Dermis blood vessel endothelial cell (primary cell): ENCODE measurements at regions not wholly inside any gene's neighbourhood (a gene's known extent, or its start where the extent isn't known, plus 50 kb on each side); places are given as distances from the start of the nearest gene placed in this dataset.

Experiments
- DNase-seq: peaks from one replicate; pipeline ENCODE4 v3.0.0; 2010

DNA sequence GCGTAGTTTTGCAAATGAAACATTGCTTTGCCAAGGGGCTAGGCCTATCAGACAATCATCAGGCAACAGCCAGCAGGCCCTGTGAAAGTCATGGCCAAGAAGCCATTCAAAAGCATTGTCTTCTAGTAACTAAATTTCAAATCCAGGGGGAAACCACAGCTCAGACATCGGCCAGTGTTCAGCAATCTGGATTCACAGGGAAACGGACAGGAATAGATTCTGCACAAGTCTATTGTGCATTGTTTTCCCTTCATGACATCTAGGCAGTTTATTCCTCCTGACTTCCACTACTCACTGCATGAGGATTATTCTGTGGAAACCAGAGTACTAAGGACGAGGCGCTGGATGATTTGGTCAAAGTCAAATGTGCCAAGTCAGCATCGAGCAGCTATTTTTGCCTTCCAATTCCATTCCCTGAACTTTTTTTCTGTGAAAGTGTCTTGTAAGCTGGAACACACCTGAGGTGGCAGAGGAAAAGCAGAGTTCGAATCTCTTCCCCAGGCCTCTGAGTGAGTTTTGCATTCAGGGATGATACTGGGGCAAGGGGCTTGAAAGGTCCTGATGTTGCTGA is 75.4 kb downstream of the VCPKMT start:
- peak; percentile 62 for DNase-seq

DNA sequence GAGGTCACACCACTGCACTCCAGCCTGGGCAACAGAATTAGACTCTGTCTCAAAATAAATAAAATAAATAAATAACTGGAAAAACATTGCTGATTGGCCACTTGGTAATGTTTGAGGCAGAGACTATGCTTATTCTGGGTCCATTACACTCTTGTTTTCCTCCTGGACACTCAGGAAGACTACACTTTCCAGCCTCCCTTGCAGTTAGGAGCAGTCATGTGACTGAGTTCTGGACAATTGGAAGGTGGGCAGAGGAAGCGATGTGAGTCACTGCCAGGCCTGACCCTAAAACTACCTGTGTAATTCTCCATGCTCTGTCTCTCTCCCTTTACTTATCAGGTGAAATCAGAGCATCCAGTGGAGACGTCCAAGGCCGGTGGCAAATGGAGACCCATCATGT is 74.4 kb downstream of the VCPKMT start:
- no peak for DNase-seq

DNA sequence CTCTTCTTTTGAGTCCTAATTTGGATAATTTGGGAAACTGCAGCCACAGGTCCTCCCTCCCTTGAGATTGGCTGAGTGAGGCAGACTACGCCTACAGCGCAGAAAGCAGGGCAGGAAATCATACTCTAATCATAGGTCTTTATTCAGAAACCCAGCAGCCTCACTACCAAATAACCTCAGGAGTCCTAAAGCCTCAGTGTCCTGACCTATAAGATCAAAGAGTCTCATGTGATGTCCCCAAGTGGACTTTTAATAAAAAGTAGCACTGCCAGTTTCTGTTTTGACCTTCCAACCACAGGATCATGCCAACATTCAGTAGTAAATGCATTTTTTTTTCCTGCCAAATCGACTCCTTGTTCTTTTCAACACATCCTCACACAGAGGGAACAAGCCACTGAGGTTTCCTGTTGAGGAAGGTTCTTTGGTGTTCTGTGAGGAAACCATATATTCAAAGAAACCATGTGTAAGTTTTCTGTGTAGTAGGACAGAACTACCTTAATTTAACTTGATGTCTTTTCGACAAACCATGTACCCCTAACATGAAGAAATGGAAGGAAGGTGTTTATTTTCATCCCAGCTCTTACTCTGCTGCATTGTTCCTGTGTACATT is 72.2 kb downstream of the VCPKMT start:
- peak; percentile 19 for DNase-seq

DNA sequence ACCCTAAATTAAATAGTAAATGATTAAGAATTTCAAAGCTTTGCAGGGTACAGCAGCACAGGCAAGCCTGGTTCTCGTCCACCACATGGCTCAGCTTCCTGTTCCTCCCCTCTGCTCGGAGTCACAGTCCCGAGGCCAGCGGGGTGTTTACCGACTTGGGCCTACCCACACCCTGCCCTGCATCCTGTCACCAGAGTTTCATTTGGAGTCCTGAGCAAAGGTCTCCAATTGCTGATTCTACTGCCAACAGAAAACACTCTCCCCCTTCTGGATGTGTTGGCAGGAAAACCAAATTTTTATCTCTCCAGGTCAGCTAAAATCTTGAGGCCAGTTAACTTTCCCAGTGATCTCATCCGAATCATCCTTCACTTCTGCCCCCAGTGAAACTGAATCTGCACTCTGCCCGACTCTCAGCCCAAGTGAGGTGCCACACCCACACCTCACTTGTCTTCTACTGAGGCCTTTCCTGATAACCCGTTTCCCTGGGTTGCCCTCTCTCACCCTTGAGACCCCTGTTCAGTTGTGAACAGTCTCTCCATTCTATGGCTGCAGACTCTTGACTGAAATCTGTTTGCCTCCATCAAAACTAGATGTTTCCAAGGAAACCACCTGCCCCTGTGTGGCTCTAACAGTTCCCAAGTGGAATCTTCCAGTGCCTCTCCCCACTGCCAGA is 71.2 kb downstream of the VCPKMT start:
- DNase-seq: peak; percentile 68

DNA sequence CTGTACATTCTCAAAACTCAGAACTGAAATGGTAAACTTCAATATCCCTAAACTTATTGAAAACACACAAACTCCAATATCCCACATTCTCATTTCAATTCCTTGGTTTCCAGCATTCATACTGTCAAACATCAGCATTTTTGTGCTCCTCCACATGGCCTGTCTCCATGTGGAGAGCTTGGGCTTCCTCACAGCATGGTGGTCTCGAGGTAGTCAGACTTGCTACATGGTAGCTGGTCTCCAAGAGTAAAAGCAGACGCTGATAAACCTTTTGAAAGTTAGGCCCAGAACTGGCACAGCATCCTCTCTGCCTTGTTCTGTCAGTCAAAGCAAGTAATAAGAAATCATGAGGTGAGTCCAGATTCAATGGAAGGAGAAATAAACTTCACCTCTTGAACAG is 70.5 kb downstream of the VCPKMT start:
- DNase-seq: no peak

DNA sequence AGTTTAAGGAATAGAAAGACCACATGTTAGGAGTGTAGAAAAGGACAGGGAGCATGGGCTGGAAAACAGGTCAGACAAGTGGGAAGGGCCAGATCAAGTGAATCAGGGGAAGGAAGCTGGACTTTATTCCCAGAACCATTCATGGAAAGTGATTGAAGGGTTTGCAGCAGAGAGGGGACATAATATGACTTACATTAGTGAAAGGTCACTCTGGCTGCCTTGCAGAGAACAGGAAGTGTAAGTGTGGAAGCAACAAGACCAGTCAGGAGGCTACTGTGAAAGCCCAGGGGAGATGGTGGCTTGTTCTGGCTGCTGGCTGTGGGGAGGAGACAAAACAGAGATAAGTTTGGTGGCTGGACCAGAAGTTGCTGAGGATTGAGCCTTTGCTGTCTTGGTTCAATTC is 69.1 kb downstream of the VCPKMT start:
- DNase-seq: peak; percentile 59

DNA sequence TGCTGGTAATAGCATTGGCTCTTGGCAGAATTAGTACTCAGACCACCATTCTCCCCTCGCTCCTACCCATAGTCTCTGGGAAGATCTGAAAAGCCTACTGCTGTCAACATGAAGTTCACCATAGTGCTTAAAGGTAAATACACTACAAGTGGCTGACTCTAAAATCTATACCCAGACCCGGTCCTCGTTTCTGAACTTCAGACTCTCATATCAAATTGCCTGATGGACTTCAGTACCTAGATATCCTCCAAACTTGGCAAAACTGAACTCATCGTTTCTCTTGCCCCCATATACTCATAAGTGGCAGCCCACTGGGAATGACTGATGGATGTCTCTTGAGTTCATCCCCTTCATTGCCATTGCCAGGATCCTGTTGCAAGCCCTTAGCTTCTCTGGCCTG is 67.3 kb downstream of the VCPKMT start:
- DNase-seq: no peak

DNA sequence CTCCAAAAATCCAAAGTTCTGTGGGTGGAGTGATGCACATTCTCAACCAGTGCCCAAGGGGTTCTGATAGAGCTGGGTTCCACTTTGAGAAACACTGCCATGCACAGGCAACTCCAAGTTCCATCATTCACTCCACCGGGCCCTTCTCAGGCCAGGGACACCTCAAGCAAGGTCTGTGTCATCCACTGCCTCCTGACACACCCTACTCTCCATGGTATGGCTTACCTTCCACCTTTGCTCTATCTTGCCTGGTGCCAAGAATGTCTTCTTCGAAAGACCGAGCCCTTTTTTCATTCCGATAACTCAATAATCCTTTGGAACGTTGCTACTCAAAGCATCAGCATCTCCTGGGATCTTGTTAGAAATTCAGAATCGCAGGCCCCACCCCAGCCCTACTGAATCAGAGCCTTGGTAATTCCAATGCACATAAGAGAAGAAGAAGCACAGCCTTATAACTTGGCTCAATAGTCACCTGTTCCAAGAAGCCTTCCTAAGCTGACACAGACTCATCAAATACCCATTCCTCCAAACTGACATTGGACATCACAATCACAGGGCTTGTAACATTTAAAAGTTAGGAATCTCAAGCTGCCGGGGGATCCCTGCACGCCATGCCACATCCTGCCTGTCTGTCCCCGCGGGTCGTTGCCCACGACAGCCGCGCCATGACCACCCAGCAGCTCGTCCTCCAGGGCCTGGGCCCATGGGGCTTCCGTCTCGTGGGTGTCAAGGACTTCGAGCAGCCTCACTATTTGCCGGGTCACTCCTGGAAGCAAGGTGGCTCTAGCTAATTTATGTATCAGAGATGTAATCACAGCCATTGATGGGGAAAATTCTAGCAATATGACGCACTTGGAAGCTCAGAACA is 66.4 kb downstream of the VCPKMT start:
- no peak for DNase-seq

DNA sequence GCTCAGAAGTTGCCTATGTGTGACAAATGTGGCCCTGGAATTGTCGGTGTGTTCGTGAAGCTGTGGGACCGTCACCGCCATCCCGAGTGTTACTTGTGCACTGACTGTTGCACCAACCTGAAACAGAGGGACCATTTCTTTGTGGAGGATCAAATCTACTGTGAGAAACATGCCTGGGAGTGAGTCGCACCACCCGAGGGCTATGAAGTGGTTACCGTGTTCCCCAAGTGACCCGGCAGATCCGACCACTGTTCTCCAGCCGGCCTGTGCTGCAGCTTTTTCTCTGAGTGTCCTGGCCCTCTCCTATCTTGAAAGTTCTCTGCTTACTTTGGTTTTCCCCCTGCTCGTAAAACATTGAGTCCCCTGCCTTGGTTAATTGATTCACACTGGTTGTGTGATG is 65.3 kb downstream of the VCPKMT start:
- no peak for DNase-seq

DNA sequence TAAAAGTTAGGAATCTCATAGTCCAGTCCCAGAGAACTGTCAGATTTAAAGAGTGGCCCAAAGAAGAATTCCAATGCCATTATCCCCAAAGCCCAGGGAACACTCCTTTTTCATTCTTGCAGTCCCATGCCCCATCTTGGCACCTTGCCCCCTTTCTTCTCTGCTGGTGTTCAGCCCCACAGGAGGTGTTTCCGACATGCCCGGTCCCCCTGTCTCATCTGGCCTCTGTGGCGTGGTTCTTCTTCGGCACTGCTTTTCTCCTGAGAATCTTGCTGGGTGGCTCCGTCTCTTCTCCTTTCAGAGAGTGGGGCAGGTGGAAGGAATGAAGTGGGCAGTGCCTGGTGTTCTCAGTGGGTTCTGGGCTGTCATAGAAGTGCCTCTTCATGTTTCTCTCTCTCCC is 64.7 kb downstream of the VCPKMT start:
- no peak for DNase-seq

DNA sequence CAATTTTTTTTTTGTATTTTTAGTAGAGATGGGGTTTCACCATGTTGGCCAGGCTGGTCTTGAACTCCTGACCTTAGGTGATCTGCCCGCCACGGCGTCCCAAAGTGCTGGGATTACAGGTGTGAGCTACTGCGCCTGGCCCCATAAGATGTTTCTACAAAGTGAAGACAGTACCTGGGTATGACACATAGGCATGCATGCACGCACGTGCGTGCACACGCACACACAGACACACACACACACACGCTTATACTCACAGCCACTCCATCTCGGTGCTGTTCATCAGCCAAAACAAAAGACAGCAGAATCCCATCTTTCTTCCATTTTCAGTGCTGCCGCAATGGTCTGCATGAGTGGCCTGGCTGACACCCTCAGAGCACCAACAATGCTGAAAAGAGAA is 63.9 kb downstream of the VCPKMT start:
- DNase-seq: no peak

DNA sequence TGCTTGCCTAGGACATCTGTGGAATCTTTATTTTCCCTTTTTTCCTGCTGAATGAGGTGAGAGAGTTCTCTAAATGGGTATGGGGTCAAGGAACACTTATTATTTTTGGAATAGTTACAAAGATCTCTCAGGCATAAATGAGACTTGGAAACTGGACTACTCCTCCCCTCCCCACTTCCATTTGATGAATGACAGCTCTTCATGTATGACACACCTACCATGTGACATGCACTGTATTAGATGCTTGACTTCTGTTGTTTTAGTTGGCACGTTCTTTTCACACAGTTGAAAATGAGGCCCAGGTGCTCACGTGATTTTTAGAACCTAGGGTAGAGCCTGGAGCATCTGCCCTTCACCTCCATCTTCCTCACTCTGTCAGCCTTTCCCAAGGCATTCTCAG is 62.4 kb downstream of the VCPKMT start:
- no peak for DNase-seq

DNA sequence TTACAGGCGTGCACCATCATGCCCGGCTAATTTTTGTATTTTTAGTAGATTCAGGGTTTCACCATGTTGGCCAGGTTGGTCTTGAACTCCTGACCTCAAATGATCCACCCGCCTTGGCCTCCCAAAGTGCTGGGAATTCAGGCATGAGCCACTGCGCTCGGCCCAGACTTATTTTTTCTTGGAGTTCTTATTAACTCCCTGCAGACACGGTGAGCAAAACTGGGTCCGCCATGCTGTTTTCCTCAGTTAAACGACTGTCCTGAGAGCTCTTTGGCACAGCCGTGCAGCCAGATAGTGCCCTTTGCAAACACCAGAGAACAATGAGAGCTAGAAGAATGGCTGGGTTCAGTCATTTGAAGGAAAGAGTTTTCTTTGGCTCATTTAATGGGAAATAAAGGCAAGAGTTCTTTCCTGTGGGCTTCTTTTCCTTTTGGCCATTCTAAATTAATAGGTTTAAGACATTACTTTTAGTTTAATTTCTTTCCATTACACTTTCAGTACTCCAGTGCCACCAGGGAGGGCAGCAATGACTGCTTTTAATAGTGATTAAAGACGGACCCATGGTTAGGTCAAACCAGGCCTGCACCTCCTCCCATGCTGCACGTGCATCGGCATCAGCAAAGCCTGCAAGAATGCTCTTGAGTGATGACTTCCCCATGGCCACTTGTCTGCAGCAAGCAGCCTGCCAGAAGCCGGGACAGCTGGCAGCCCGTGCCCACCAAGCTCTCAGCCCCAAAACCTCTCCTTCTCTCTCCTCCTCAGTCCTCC is 60.7 kb downstream of the VCPKMT start:
- peak; percentile 7 for DNase-seq

DNA sequence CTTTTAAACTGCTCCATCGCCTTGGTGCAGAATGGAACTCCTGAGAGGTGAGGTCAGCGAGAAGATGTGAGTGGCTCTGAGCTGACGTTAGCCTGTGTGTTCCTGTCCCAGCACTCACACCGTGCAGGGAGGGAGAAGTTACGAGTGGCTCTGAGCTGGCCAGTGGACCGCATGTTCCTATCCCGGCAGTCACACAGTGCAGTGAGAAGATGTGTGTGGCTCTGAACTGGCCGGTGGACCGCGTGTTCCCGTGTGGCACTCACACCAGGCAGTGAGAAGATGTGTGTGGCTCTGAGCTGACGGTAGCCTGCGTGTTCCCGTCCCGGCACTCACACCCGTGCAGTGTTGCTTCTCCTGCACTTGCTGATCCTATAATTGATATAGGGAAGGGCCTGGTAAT is 59.9 kb downstream of the VCPKMT start:
- peak; percentile 14 for DNase-seq

DNA sequence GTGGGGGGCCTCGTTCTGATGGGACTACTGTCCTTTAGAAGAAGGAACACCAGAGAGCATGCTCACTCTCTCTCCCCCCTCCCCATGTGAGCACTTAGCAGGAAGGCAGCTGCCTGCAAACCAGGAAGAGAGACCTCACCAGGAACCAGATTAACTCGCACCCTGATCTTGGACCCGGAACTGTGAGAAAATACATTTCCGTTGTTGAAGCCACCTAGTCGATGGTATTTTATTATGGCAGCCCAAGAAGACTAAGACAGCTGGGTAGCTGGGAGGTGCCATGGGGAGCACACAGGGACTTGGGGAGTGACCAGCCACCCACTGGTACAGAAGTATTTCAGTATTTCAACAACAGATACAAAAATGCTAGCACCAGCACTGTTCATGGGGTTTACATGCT is 59.0 kb downstream of the VCPKMT start:
- no peak for DNase-seq

DNA sequence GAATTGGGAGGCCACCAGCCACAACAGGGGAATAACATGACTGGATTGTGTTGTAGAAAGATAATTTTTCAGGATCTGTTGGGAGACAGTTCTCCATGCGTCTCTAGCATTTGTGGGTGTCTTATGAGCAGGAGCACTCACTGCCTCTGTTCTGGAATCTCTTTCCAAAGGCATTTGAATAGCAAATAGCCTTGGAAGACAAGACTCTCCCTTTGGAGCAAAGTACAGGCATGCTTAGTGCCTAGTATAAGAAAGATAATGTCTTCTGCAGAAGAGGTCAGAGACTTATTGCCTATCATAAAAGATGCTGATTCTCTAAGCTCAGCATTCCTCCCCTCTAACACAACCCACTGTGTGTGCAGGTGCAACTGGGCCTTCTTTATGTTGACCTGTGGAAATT is 58.3 kb downstream of the VCPKMT start:
- no peak for DNase-seq
